ENCODE measurements at regions not wholly inside any gene's neighbourhood (a gene's known extent, or its start where the extent isn't known, plus 50 kb on each side); places are given as distances from the start of the nearest gene placed in this dataset.
"Not testable (repeated sequence)": the region's sequence is repeated elsewhere in the genome, so short reads cannot be mapped to it uniquely, and the experiment has no call there.

DNA sequence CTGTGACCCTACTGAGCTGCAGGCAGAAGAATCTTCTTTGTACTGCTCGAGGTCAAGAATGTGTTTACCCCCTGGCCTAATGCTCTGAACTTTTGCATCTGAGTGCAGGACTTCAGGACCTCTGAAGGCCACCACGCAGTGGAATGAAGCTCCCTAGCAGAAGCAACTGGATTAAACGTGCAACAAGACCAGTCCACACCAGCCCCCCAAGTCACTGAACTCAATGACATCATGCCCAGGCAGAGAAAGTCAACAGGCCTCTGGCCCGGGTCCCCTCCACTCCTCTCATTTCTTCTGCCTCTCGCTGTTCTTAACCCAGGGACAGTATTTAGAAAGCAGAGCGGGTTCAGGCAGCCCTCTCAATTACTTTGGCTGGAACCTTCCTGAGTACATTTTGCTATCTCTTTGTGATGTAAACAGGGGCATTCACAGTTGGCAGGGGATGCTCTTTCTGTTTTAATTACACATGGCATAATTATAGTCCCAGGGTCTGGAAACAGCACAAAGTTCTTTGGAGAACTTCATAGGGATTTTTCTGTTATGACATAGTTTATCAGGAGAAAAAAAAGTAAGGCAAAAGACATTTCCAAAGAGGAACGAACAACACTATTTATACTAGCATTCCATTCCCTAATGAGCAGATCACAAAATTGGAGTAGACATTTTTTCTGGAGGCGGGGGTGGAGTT, 108.2 kb upstream of the SPATA31D4 start:
- no peaks in the 10 kb centered on the region for H3K27me3 Mint-ChIP-seq
- H3K4me1 Mint-ChIP-seq: peaks cover 2 to 16% (median 8%) of the 10 kb centered on the region in 4 donors
- ATAC-seq (no peak), DNase-seq (no peak)
- H3K27ac Mint-ChIP-seq: no peak overlapping the region
- H3K36me3 Mint-ChIP-seq: no peaks in the 10 kb centered on the region
- H3K4me3 Mint-ChIP-seq: no peak overlapping the region
- POLR2A ChIA-PET: no interaction called here
- no peaks in the 10 kb centered on the region for H3K9me3 Mint-ChIP-seq

- H3K27me3 Mint-ChIP-seq: no peaks in the 10 kb centered on the region
- no peaks in the 10 kb centered on the region for H3K36me3 Mint-ChIP-seq
- DNase-seq (no peak), ATAC-seq (no peak)
- peaks cover 0 to 6% (median 0%) of the 10 kb centered on the region in 4 donors for H3K4me1 Mint-ChIP-seq
- H3K27ac Mint-ChIP-seq: no peak overlapping the region
- no peaks in the 10 kb centered on the region for H3K9me3 Mint-ChIP-seq
- POLR2A ChIA-PET: no interaction called here
- H3K4me3 Mint-ChIP-seq: no peak overlapping the region
Observed at GRCh38 chr9:81822301-81822865, 105.8 kb upstream of the SPATA31D4 start.

- ATAC-seq (no peak), DNase-seq (no peak)
- Mint-ChIP-seq H3K27ac (no peak overlapping the region), H3K9me3 (no peaks in the 10 kb centered on the region), H3K27me3 (no peaks in the 10 kb centered on the region), H3K4me3 (no peak overlapping the region), H3K4me1 (peaks cover 0 to 10% (median 0%) of the 10 kb centered on the region in 4 donors), H3K36me3 (no peaks in the 10 kb centered on the region)
- POLR2A ChIA-PET: no interaction called here
Observed at GRCh38 chr9:81822967-81823366, 105.3 kb upstream of the SPATA31D4 start.

- DNase-seq (no peak), ATAC-seq (no peak)
- POLR2A ChIA-PET: no interaction called here
- Mint-ChIP-seq H3K27me3 (no peaks in the 10 kb centered on the region), H3K36me3 (no peaks in the 10 kb centered on the region), H3K4me1 (peaks cover 0 to 18% (median 0%) of the 10 kb centered on the region in 4 donors), H3K4me3 (no peak overlapping the region), H3K9me3 (no peaks in the 10 kb centered on the region), H3K27ac (no peak overlapping the region)
Observed at GRCh38 chr9:81823672-81824554, 104.3 kb upstream of the SPATA31D4 start.

GRCh38 chr9:81824802-81825730, 103.2 kb upstream of the SPATA31D4 start:
- Mint-ChIP-seq H3K4me1 (peaks cover 0 to 19% (median 0%) of the 10 kb centered on the region in 4 donors), H3K27ac (no peak overlapping the region), H3K9me3 (no peaks in the 10 kb centered on the region), H3K27me3 (no peaks in the 10 kb centered on the region), H3K4me3 (no peak overlapping the region), H3K36me3 (no peaks in the 10 kb centered on the region)
- DNase-seq (no peak), ATAC-seq (no peak)
- POLR2A ChIA-PET: no interaction called here

DNA sequence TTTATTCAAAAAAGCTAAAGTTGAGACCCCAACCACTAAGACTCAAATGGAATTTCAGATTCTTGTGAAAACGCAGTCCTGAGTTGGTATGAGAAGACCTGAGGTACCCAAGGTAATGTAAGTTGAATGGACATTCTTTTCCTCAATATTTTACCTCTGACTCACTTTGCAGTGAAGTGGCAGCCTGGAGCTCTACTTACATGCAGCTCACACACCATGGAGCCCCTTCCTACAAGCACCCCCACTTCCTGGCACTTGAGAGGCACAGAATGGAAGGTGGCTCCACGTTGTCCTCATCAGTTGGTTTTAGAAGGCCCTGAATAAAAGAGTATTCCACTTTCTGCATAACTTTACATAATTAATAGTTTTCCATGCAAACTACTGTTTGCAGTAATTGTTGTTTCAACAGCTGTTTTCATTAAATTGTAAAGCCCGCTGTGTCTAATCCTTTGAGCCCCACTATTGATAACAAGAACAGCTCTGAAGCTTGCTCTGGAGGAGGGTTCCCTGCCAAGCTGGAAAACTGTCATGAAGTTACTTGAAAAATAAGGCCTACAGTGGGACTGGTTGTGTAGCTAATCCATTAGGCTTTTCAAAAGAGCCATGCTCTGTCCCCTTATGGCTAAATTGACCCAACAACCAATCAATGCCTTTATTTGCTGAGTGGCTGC, 102.2 kb upstream of the SPATA31D4 start:
- no peaks in the 10 kb centered on the region for H3K36me3 Mint-ChIP-seq
- ATAC-seq: no peak
- no peak overlapping the region for H3K27ac Mint-ChIP-seq
- no peaks in the 10 kb centered on the region for H3K9me3 Mint-ChIP-seq
- H3K4me1 Mint-ChIP-seq: peaks cover 0 to 19% (median 0%) of the 10 kb centered on the region in 4 donors
- H3K4me3 Mint-ChIP-seq: no peak overlapping the region
- POLR2A ChIA-PET: no interaction called here
- no peak for DNase-seq
- no peaks in the 10 kb centered on the region for H3K27me3 Mint-ChIP-seq

- Mint-ChIP-seq H3K27ac (no peak overlapping the region), H3K36me3 (no peaks in the 10 kb centered on the region)
Observed at GRCh38 chr9:81826517-81826906, 101.7 kb upstream of the SPATA31D4 start.

GRCh38 chr9:81827616-81828296, 100.5 kb upstream of the SPATA31D4 start:
- DNase-seq: no peak
- H3K4me1 Mint-ChIP-seq: peaks cover 0 to 16% (median 0%) of the 10 kb centered on the region in 4 donors
- no peak overlapping the region for H3K27ac Mint-ChIP-seq
- no peaks in the 10 kb centered on the region for H3K27me3 Mint-ChIP-seq
- H3K4me3 Mint-ChIP-seq: no peak overlapping the region
- ATAC-seq: no peak
- POLR2A ChIA-PET: no interaction called here
- H3K36me3 Mint-ChIP-seq: no peaks in the 10 kb centered on the region
- H3K9me3 Mint-ChIP-seq: no peaks in the 10 kb centered on the region

More at GRCh38 chr9:81826517-81826906, 101.7 kb upstream of the SPATA31D4 start:
- POLR2A ChIA-PET: no interaction called here
- H3K4me3 Mint-ChIP-seq: no peak overlapping the region
- H3K27me3 Mint-ChIP-seq: no peaks in the 10 kb centered on the region
- ATAC-seq (no peak), DNase-seq (no peak)
- no peaks in the 10 kb centered on the region for H3K9me3 Mint-ChIP-seq
- peaks cover 0 to 19% (median 0%) of the 10 kb centered on the region in 4 donors for H3K4me1 Mint-ChIP-seq

DNA sequence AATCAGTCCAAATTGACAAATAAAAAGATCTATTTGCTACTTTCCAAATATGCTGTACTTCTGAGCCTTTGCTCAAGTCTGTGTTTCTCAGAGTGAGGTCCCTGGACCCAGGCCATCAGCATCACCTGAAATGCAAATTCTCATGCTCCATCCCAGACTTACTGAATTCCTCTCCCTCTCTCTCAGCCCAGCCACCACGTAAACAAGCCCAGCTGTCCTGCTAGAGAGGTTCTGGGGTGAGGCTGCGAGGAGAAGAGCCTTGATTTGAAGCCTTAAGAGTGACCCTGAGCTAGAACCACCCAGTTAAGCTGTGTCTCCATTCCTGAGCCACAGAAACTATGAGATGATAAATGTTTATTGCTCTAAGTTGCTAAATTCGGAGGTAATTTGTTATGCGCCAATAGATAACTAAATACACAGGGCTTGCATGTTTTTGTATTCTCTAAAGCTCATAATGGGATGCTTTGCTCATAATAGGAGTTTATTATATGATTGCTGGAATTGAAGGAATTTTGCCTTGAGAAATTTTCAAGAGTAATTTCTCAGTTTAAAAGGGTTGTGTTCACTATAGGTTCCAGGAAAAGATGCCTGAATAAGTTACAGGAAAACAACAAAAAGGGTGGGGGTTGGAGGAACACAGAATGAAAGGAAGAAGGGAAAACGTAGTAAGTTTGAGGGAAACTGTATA, 98.9 kb upstream of the SPATA31D4 start:
- DNase-seq: no peak
- no peak overlapping the region for H3K27ac Mint-ChIP-seq
- no peak for ATAC-seq
- POLR2A ChIA-PET: no interaction called here
- H3K4me1 Mint-ChIP-seq: peaks cover 0 to 16% (median 0%) of the 10 kb centered on the region in 4 donors
- no peaks in the 10 kb centered on the region for H3K36me3 Mint-ChIP-seq
- H3K9me3 Mint-ChIP-seq: no peaks in the 10 kb centered on the region
- no peak overlapping the region for H3K4me3 Mint-ChIP-seq
- H3K27me3 Mint-ChIP-seq: peaks cover 0 to 3% (median 0%) of the 10 kb centered on the region in 5 donors

GRCh38 chr9:81830431-81830830, 97.8 kb upstream of the SPATA31D4 start:
- H3K4me3 Mint-ChIP-seq, POLR2A ChIA-PET, ATAC-seq: not testable (repeated sequence)

GRCh38 chr9:81832571-81833285, 95.5 kb upstream of the SPATA31D4 start:
- no peaks in the 10 kb centered on the region for H3K36me3 Mint-ChIP-seq
- H3K9me3 Mint-ChIP-seq: peaks cover 0 to 3% (median 0%) of the 10 kb centered on the region in 9 donors
- no peak overlapping the region for H3K4me3 Mint-ChIP-seq
- peaks cover 0 to 15% (median 0%) of the 10 kb centered on the region in 4 donors for H3K4me1 Mint-ChIP-seq
- ATAC-seq (no peak), DNase-seq (no peak)
- no peak overlapping the region for H3K27ac Mint-ChIP-seq
- peaks cover 0 to 3% (median 0%) of the 10 kb centered on the region in 5 donors for H3K27me3 Mint-ChIP-seq
- POLR2A ChIA-PET: no interaction called here

More at GRCh38 chr9:81830431-81830830, 97.8 kb upstream of the SPATA31D4 start:
- H3K36me3 Mint-ChIP-seq, H3K27me3 Mint-ChIP-seq, DNase-seq, H3K9me3 Mint-ChIP-seq, H3K27ac Mint-ChIP-seq: not testable (repeated sequence)
- peaks cover 0 to 16% (median 0%) of the 10 kb centered on the region in 4 donors for H3K4me1 Mint-ChIP-seq

All from naive thymus-derived CD8-positive, alpha-beta T cell (primary cell).